ENCODE measurements at regions not wholly inside any gene's neighbourhood (a gene's known extent, or its start where the extent isn't known, plus 50 kb on each side); places are given as distances from the start of the nearest gene placed in this dataset.

- TF ChIP-seq, protein P1, sequence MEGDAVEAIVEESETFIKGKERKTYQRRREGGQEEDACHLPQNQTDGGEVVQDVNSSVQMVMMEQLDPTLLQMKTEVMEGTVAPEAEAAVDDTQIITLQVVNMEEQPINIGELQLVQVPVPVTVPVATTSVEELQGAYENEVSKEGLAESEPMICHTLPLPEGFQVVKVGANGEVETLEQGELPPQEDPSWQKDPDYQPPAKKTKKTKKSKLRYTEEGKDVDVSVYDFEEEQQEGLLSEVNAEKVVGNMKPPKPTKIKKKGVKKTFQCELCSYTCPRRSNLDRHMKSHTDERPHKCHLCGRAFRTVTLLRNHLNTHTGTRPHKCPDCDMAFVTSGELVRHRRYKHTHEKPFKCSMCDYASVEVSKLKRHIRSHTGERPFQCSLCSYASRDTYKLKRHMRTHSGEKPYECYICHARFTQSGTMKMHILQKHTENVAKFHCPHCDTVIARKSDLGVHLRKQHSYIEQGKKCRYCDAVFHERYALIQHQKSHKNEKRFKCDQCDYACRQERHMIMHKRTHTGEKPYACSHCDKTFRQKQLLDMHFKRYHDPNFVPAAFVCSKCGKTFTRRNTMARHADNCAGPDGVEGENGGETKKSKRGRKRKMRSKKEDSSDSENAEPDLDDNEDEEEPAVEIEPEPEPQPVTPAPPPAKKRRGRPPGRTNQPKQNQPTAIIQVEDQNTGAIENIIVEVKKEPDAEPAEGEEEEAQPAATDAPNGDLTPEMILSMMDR (IDR thresholded peaks at IDR 0.05; ENCODE audit: poor library complexity, severe bottlenecking): no peak
- DNase-seq (ENCODE audit: low spot score) (no peak), ATAC-seq (ENCODE audit: low read depth) (no peak)
- no peaks in the 10 kb centered on the region for H3K36me3 ChIP-seq (ENCODE audit: low read depth)
- no peak overlapping the region for H3K27ac ChIP-seq (ENCODE audit: poor library complexity, severe bottlenecking)
- no peaks in the 10 kb centered on the region for H3K27me3 ChIP-seq (ENCODE audit: insufficient read depth, poor library complexity, severe bottlenecking)
- H3K4me1 ChIP-seq (ENCODE audit: insufficient read depth, poor library complexity, severe bottlenecking): no peaks in the 10 kb centered on the region
- peaks cover 3% of the 10 kb centered on the region for H3K9me3 ChIP-seq (ENCODE audit: severe bottlenecking)
- H3K4me3 ChIP-seq (ENCODE audit: severe bottlenecking): no peak overlapping the region
Observed at GRCh38 chr16:7849841-7850240, 517.2 kb downstream of the RBFOX1 start.

- H3K4me1 ChIP-seq (ENCODE audit: insufficient read depth, poor library complexity, severe bottlenecking): no peaks in the 10 kb centered on the region
- TF ChIP-seq, protein P1 (IDR thresholded peaks at IDR 0.05; ENCODE audit: poor library complexity, severe bottlenecking): no peak
- peaks cover 3% of the 10 kb centered on the region for H3K9me3 ChIP-seq (ENCODE audit: severe bottlenecking)
- H3K27ac ChIP-seq (ENCODE audit: poor library complexity, severe bottlenecking): no peak overlapping the region
- no peaks in the 10 kb centered on the region for H3K27me3 ChIP-seq (ENCODE audit: insufficient read depth, poor library complexity, severe bottlenecking)
- ATAC-seq (ENCODE audit: low read depth) (no peak), DNase-seq (ENCODE audit: low spot score) (no peak)
- no peaks in the 10 kb centered on the region for H3K36me3 ChIP-seq (ENCODE audit: low read depth)
- H3K4me3 ChIP-seq (ENCODE audit: severe bottlenecking): no peak overlapping the region
Observed at GRCh38 chr16:7843261-7843660, 510.6 kb downstream of the RBFOX1 start.

- no peak overlapping the region for H3K4me3 ChIP-seq (ENCODE audit: severe bottlenecking)
- no peaks in the 10 kb centered on the region for H3K27me3 ChIP-seq (ENCODE audit: insufficient read depth, poor library complexity, severe bottlenecking)
- no peaks in the 10 kb centered on the region for H3K9me3 ChIP-seq (ENCODE audit: severe bottlenecking)
- no peak for DNase-seq (ENCODE audit: low spot score)
- no peaks in the 10 kb centered on the region for H3K36me3 ChIP-seq (ENCODE audit: low read depth)
- ATAC-seq (ENCODE audit: low read depth): no peak
- H3K4me1 ChIP-seq (ENCODE audit: insufficient read depth, poor library complexity, severe bottlenecking): no peaks in the 10 kb centered on the region
- TF ChIP-seq, protein P1 (IDR thresholded peaks at IDR 0.05; ENCODE audit: poor library complexity, severe bottlenecking): no peak
- no peak overlapping the region for H3K27ac ChIP-seq (ENCODE audit: poor library complexity, severe bottlenecking)
Observed at GRCh38 chr16:7839568-7839967, 506.9 kb downstream of the RBFOX1 start.

- TF ChIP-seq, protein P1 (IDR thresholded peaks at IDR 0.05; ENCODE audit: poor library complexity, severe bottlenecking): no peak
- DNase-seq (ENCODE audit: low spot score) (no peak), ATAC-seq (ENCODE audit: low read depth) (no peak)
- Histone ChIP-seq H3K27ac (ENCODE audit: poor library complexity, severe bottlenecking) (no peak overlapping the region), H3K27me3 (ENCODE audit: insufficient read depth, poor library complexity, severe bottlenecking) (no peaks in the 10 kb centered on the region), H3K4me3 (ENCODE audit: severe bottlenecking) (no peak overlapping the region), H3K36me3 (ENCODE audit: low read depth) (no peaks in the 10 kb centered on the region), H3K9me3 (ENCODE audit: severe bottlenecking) (no peaks in the 10 kb centered on the region), H3K4me1 (ENCODE audit: insufficient read depth, poor library complexity, severe bottlenecking) (no peaks in the 10 kb centered on the region)
Observed at GRCh38 chr16:7834771-7835431, 502.3 kb downstream of the RBFOX1 start.

- TF ChIP-seq, protein P1 (IDR thresholded peaks at IDR 0.05; ENCODE audit: poor library complexity, severe bottlenecking): no peak
- no peak overlapping the region for H3K27ac ChIP-seq (ENCODE audit: poor library complexity, severe bottlenecking)
- no peak for DNase-seq (ENCODE audit: low spot score)
- no peaks in the 10 kb centered on the region for H3K4me1 ChIP-seq (ENCODE audit: insufficient read depth, poor library complexity, severe bottlenecking)
- no peak for ATAC-seq (ENCODE audit: low read depth)
- H3K36me3 ChIP-seq (ENCODE audit: low read depth): no peaks in the 10 kb centered on the region
- H3K4me3 ChIP-seq (ENCODE audit: severe bottlenecking): no peak overlapping the region
- no peaks in the 10 kb centered on the region for H3K9me3 ChIP-seq (ENCODE audit: severe bottlenecking)
- no peaks in the 10 kb centered on the region for H3K27me3 ChIP-seq (ENCODE audit: insufficient read depth, poor library complexity, severe bottlenecking)
Observed at GRCh38 chr16:7820816-7821215, 488.2 kb downstream of the RBFOX1 start.

Data from RWPE2 (cell line).